GM10266 (cell line): ENCODE measurements at regions not wholly inside any gene's neighbourhood (a gene's known extent, or its start where the extent isn't known, plus 50 kb on each side); places are given as distances from the start of the nearest gene placed in this dataset.

Experiments
- DNase-seq: peaks from one replicate; pipeline ENCODE4 v3.0.0; 2012; ENCODE audit errors: extremely low spot score
- TF ChIP-seq, protein P1 (sequence below): IDR thresholded peaks from 2 replicates; pipeline ENCODE4 v1.5.1; 2012; ENCODE audit warnings: mild to moderate bottlenecking, low read depth; ENCODE audit not compliant: control insufficient read depth, insufficient read depth; ENCODE audit errors: missing control alignments

- DNase-seq, result no peak
- TF ChIP-seq, protein P1, sequence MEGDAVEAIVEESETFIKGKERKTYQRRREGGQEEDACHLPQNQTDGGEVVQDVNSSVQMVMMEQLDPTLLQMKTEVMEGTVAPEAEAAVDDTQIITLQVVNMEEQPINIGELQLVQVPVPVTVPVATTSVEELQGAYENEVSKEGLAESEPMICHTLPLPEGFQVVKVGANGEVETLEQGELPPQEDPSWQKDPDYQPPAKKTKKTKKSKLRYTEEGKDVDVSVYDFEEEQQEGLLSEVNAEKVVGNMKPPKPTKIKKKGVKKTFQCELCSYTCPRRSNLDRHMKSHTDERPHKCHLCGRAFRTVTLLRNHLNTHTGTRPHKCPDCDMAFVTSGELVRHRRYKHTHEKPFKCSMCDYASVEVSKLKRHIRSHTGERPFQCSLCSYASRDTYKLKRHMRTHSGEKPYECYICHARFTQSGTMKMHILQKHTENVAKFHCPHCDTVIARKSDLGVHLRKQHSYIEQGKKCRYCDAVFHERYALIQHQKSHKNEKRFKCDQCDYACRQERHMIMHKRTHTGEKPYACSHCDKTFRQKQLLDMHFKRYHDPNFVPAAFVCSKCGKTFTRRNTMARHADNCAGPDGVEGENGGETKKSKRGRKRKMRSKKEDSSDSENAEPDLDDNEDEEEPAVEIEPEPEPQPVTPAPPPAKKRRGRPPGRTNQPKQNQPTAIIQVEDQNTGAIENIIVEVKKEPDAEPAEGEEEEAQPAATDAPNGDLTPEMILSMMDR, result no peak
These were observed 266.7 kb upstream of the FOXQ1 start for GRCh38 chr6:1045239-1045638.

- no peak for DNase-seq
- TF ChIP-seq, protein P1, result no peak
These were observed 267.7 kb upstream of the FOXQ1 start for GRCh38 chr6:1044040-1044836.

- no peak for DNase-seq
- TF ChIP-seq, protein P1, result no peak
These were observed 268.5 kb upstream of the FOXQ1 start for GRCh38 chr6:1043458-1043836.

DNA sequence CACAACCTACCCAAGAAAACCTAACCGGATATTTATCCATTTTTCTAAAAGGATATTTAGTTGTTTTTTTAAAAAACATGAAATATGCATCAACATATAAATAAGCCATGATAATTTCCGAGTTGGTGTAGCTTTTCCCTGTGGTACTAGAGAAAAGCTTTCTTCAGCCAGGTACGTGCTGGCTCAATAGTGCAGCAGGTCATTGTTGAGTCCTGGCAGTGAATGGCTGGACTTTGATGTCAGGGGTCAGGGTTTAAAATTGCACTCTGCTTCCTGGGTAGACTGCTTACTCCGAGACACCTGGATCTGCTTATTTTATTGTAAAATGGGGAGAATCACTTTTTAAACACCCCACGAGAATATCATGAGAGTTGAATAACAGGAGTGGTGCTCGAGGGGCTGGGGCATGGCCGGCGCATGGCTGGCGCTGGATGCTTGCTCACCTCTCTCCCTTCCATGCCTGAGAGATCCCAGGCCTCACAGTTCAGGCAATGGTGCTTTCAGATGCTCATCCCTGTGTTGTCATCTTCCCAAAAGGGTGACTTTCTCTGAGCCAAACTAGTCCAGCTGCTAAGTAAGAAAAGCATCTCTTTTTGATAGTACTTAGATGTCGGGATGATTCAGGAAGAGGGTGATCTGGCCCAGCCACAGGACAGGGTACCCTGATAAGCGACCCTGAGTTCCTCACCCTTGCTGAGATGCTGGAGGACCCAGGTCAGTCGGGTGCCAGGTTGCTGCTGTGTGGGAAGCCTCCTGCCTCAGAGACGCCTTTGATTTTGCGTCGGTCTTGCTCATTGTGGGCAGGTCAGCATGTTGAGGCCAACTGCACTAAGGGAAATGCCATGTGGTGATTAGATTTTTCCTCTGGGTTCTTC lies 269.1 kb upstream of the FOXQ1 start:
- no peak for DNase-seq

GRCh38 chr6:1040393-1040792 lies 271.5 kb upstream of the FOXQ1 start:
- TF ChIP-seq, protein P1, result no peak
- no peak for DNase-seq

More for the DNA sequence above, 269.1 kb upstream of the FOXQ1 start:
- TF ChIP-seq, protein P1, result no peak

- DNase-seq, result no peak
- TF ChIP-seq, protein P1, result no peak
These were observed 272.2 kb upstream of the FOXQ1 start for GRCh38 chr6:1039746-1040145.
